KMS-11 (cell line): ENCODE measurements at regions not wholly inside any gene's neighbourhood (a gene's known extent, or its start where the extent isn't known, plus 50 kb on each side); places are given as distances from the start of the nearest gene placed in this dataset.

ENCODE experiments used
- H2AFZ ChIP-seq: fragments of 200-600 bp; sonication (generic); 2 replicates; pipeline ENCODE4 v1.6.1; 2016; ENCODE audit warnings: antibody characterized with exemption, mixed run types, low read depth
- H3K27ac ChIP-seq: fragments of 200-600 bp; sonication (generic); 2 replicates; pipeline ENCODE4 v1.6.1; 2016; ENCODE audit warnings: mild to moderate bottlenecking, mixed run types
- H3K27me3 ChIP-seq: fragments of 200-600 bp; sonication (generic); 2 replicates; pipeline ENCODE4 v1.6.1; 2017; ENCODE audit warnings: mild to moderate bottlenecking, low read depth, mixed run types, moderate library complexity; ENCODE audit not compliant: insufficient read depth
- H3K36me3 ChIP-seq: fragments of 200-600 bp; sonication (generic); 2 replicates; pipeline ENCODE4 v1.6.1; 2017; ENCODE audit warnings: mild to moderate bottlenecking, mixed run types; ENCODE audit not compliant: insufficient read depth
- H3K4me1 ChIP-seq: fragments of 200-600 bp; sonication (generic); 2 replicates; pipeline ENCODE4 v1.6.1; 2016; ENCODE audit warnings: mild to moderate bottlenecking, low read depth, mixed run types; ENCODE audit not compliant: poor library complexity, severe bottlenecking
- H3K4me2 ChIP-seq: fragments of 200-600 bp; sonication (generic); 2 replicates; pipeline ENCODE4 v1.7.0; 2016; ENCODE audit warnings: mild to moderate bottlenecking, mixed run types
- H3K4me3 ChIP-seq: fragments of 200-600 bp; sonication (generic); IDR thresholded peaks from 2 replicates; pipeline ENCODE4 v1.6.1; 2017; ENCODE audit warnings: low read depth, low read length, mixed read lengths; ENCODE audit not compliant: insufficient read depth
- H3K79me2 ChIP-seq: fragments of 200-600 bp; sonication (generic); 2 replicates; pipeline ENCODE4 v1.6.1; 2016; ENCODE audit warnings: low read depth, mixed run types; ENCODE audit not compliant: insufficient read depth
- H3K9ac ChIP-seq: fragments of 200-600 bp; sonication (generic); 2 replicates; pipeline ENCODE4 v1.6.1; 2016; ENCODE audit warnings: mild to moderate bottlenecking, mixed run types
- H4K20me1 ChIP-seq: fragments of 200-600 bp; sonication (generic); 2 replicates; pipeline ENCODE4 v1.6.1; 2016; ENCODE audit warnings: mild to moderate bottlenecking, mixed run types; ENCODE audit not compliant: insufficient read depth
- TF ChIP-seq, protein P1 (sequence below): fragments of 200-600 bp; sonication (generic); conservative IDR thresholded peaks from 2 replicates; pipeline ENCODE4 v1.6.1; 2017; ENCODE audit warnings: low read depth, mild to moderate bottlenecking, antibody characterized with exemption, low read length, moderate library complexity, mixed read lengths

DNA sequence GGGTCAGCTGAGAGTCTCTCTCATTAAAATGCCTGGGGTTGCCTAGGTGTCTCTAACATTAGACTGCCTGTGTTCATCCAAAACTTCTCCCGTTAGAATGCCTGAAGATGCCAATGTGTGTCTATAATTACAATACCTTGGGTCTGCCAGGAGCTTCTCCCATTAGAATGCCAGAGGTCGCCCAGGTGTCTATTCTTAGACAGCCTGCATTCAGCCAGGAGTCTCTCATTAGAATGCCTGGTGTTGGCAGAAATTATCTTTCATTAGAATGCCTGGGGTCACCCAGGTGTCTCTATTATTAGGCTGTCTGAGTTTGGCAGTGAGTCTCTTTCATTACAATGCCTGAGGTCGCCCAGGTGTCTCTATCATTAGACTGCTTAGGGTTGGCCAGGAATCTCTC is 1560.2 kb downstream of the UQCRFS1 start:
- no peaks in the 10 kb centered on the region for H3K27me3 ChIP-seq
- no peak overlapping the region for H3K27ac ChIP-seq
- no peaks in the 10 kb centered on the region for H3K79me2 ChIP-seq
- no peaks in the 10 kb centered on the region for H3K36me3 ChIP-seq
- H2AFZ ChIP-seq = no peak overlapping the region
- H4K20me1 ChIP-seq = no peaks in the 10 kb centered on the region
- H3K4me1 ChIP-seq = no peaks in the 10 kb centered on the region
- TF ChIP-seq, protein P1, sequence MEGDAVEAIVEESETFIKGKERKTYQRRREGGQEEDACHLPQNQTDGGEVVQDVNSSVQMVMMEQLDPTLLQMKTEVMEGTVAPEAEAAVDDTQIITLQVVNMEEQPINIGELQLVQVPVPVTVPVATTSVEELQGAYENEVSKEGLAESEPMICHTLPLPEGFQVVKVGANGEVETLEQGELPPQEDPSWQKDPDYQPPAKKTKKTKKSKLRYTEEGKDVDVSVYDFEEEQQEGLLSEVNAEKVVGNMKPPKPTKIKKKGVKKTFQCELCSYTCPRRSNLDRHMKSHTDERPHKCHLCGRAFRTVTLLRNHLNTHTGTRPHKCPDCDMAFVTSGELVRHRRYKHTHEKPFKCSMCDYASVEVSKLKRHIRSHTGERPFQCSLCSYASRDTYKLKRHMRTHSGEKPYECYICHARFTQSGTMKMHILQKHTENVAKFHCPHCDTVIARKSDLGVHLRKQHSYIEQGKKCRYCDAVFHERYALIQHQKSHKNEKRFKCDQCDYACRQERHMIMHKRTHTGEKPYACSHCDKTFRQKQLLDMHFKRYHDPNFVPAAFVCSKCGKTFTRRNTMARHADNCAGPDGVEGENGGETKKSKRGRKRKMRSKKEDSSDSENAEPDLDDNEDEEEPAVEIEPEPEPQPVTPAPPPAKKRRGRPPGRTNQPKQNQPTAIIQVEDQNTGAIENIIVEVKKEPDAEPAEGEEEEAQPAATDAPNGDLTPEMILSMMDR = no peak
- no peak overlapping the region for H3K4me2 ChIP-seq
- H3K4me3 ChIP-seq = no peak overlapping the region
- H3K9ac ChIP-seq = no peak overlapping the region

DNA sequence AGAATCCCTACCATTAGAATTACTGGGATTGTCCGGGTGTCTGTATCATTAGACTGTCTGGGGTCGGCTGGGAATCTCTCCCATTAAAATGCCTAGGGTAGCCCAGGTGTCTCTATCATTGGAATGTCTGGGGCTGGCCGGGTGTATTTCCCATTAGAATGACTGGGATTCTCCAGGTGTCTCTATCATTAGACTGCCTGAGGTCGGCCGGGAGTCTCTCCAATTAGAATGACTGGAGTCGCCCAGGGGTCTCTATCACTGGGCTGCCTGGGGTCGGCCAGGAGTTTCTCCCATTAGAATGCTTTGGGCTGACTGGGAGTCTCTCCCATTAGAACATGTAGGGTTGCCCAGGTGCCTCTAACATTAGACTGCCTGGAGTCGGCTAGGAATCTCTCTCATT is 1560.7 kb downstream of the UQCRFS1 start:
- no peak overlapping the region for H2AFZ ChIP-seq
- H3K9ac ChIP-seq = no peak overlapping the region
- TF ChIP-seq, protein P1 = no peak
- H3K27ac ChIP-seq = no peak overlapping the region
- no peaks in the 10 kb centered on the region for H3K79me2 ChIP-seq
- H3K4me2 ChIP-seq = no peak overlapping the region
- H3K4me3 ChIP-seq = no peak overlapping the region
- no peaks in the 10 kb centered on the region for H3K27me3 ChIP-seq
- H3K4me1 ChIP-seq = no peaks in the 10 kb centered on the region
- H4K20me1 ChIP-seq = no peaks in the 10 kb centered on the region
- H3K36me3 ChIP-seq = no peaks in the 10 kb centered on the region

DNA sequence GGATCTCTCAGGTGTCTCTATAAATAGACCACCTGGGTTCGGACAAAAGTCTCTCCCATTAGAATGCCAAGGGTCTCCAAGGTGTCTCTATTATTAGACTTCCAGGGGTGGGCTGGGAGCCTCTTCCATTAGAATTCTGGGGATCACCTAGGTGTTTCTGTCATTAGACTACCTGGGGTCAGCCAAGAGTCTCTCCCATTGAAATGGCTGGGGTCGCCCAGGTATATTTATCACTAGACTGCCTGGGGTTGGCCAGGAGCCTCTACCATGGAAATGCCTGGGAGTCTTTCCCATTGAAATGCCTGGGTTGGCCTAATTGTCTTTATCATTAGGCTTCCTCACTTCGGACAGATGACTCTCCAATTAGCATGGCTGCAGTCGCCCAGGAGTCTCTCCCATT is 1565.5 kb downstream of the UQCRFS1 start:
- no peak overlapping the region for H3K27ac ChIP-seq

DNA sequence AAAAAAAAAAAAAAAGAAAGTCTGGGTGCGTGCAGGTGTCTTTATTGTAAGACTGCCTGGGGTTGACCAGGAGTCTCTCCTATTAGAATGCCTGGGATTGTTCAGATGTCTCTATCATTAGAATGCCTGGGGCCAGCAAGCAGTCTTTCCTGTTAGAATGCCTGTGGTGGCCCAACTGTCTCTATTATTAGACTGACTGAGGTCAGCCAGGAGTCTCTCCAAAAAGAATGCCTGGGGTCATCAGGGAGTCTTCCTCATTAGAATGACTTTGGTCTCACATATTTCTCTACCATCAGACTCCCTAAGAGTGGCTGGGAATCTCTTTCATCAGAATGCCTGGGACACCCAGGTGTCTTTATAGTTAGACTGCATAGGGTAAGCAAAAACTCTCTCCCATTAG is 1577.5 kb downstream of the UQCRFS1 start:
- Histone ChIP-seq H3K4me2 (no peak overlapping the region), H3K4me1 (no peaks in the 10 kb centered on the region), H2AFZ (no peak overlapping the region), H3K9ac (no peak overlapping the region), H3K79me2 (no peaks in the 10 kb centered on the region), H3K36me3 (no peaks in the 10 kb centered on the region), H3K27me3 (no peaks in the 10 kb centered on the region), H4K20me1 (no peaks in the 10 kb centered on the region), H3K4me3 (no peak overlapping the region), H3K27ac (no peak overlapping the region)
- TF ChIP-seq, protein P1 = no peak

More for the DNA sequence above, 1565.5 kb downstream of the UQCRFS1 start:
- H3K36me3 ChIP-seq = no peaks in the 10 kb centered on the region
- no peaks in the 10 kb centered on the region for H3K79me2 ChIP-seq
- TF ChIP-seq, protein P1 = no peak
- no peak overlapping the region for H3K4me2 ChIP-seq
- H3K27me3 ChIP-seq = no peaks in the 10 kb centered on the region
- no peaks in the 10 kb centered on the region for H3K4me1 ChIP-seq
- no peaks in the 10 kb centered on the region for H4K20me1 ChIP-seq
- no peak overlapping the region for H2AFZ ChIP-seq
- H3K4me3 ChIP-seq = no peak overlapping the region
- no peak overlapping the region for H3K9ac ChIP-seq

DNA sequence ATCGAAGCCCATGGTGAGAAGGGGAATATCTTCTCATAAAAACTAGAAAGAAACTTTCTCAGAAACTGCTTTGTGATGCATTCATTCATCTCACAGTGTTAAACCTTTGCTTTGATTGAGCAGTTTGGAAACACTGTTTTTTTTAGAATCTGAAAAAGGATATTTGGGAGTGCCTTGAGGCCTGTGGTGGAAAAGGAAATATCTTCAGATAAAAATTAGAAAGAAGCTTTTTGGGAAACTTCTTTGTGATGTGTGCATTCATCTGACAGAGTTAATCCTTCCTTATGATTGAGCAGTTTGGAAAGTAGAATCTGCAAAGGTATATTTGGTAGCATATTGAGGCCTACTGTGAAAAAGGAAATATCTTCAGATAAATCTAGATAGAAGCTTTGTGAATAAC is 1594.9 kb downstream of the UQCRFS1 start:
- Histone ChIP-seq H3K4me2 (no peak overlapping the region), H3K9ac (no peak overlapping the region), H3K36me3 (no peaks in the 10 kb centered on the region), H3K27ac (no peak overlapping the region), H2AFZ (no peak overlapping the region), H3K4me3 (no peak overlapping the region), H4K20me1 (no peaks in the 10 kb centered on the region), H3K27me3 (no peaks in the 10 kb centered on the region), H3K4me1 (no peaks in the 10 kb centered on the region), H3K79me2 (no peaks in the 10 kb centered on the region)
- TF ChIP-seq, protein P1 = no peak
